Karpas-422 (cell line): ENCODE measurements at regions not wholly inside any gene's neighbourhood (a gene's known extent, or its start where the extent isn't known, plus 50 kb on each side); places are given as distances from the start of the nearest gene placed in this dataset.

ENCODE experiments used
- DNase-seq: peaks from one replicate; pipeline ENCODE4 v3.0.0-alpha.2; 2015
- H2AFZ ChIP-seq: fragments of 200-600 bp; sonication (generic); 2 replicates; pipeline ENCODE4 v1.6.1; 2014; ENCODE audit warnings: antibody characterized with exemption, low read length, mixed read lengths
- H3K27ac ChIP-seq: fragments of 200-600 bp; sonication (generic); 2 replicates; pipeline ENCODE4 v1.5.1; 2014; ENCODE audit warnings: mild to moderate bottlenecking, low read length, moderate library complexity
- H3K27me3 ChIP-seq: fragments of 200-600 bp; sonication (generic); 2 replicates; pipeline ENCODE4 v1.6.1; 2014; ENCODE audit warnings: low read length, mixed read lengths
- H3K36me3 ChIP-seq: fragments of 200-600 bp; sonication (generic); 2 replicates; pipeline ENCODE4 v1.6.1; 2014; ENCODE audit warnings: low read length, mixed read lengths; ENCODE audit not compliant: insufficient read depth
- H3K4me1 ChIP-seq: fragments of 200-600 bp; sonication (generic); 2 replicates; pipeline ENCODE4 v1.6.1; 2014; ENCODE audit warnings: mild to moderate bottlenecking, low read length, mixed read lengths
- H3K4me2 ChIP-seq: fragments of 200-600 bp; sonication (generic); 2 replicates; pipeline ENCODE4 v1.6.1; 2014; ENCODE audit warnings: low read length, low read depth, mild to moderate bottlenecking; ENCODE audit not compliant: poor library complexity, severe bottlenecking
- H3K4me3 ChIP-seq: fragments of 200-600 bp; sonication (generic); 2 replicates; pipeline ENCODE4 v1.5.1; 2014; ENCODE audit warnings: mild to moderate bottlenecking, antibody characterized with exemption, low read length, mixed read lengths
- H3K79me2 ChIP-seq: fragments of 200-600 bp; sonication (generic); 2 replicates; pipeline ENCODE4 v1.6.1; 2014; ENCODE audit warnings: mild to moderate bottlenecking, low read length, mixed read lengths
- H3K9ac ChIP-seq: fragments of 200-600 bp; sonication (generic); 2 replicates; pipeline ENCODE4 v1.6.0; 2014; ENCODE audit warnings: low read length
- H3K9me2 ChIP-seq: fragments of 200-600 bp; sonication (generic), shearing (Covaris generic); replicated peaks from 2 replicates; pipeline ENCODE4 v1.6.0; 2014; ENCODE audit warnings: mild to moderate bottlenecking, low read length, moderate library complexity; ENCODE audit not compliant: insufficient read depth
- H3K9me3 ChIP-seq: fragments of 300-700, 200-600 bp; sonication (generic); 2 replicates; pipeline ENCODE4 v1.6.1; 2014; ENCODE audit warnings: low read length, mixed read lengths
- H4K20me1 ChIP-seq: fragments of 200-600 bp; sonication (generic); 2 replicates; pipeline ENCODE4 v1.6.1; 2014; ENCODE audit warnings: mild to moderate bottlenecking, antibody characterized with exemption, low read length, low read depth; ENCODE audit not compliant: insufficient read depth

- peaks cover 9% of the 10 kb centered on the region; the same call in 1 of the 2 replicates for H3K9me3 ChIP-seq
- no peak overlapping the region for H2AFZ ChIP-seq
- no peak overlapping the region for H3K9ac ChIP-seq
- H3K27ac ChIP-seq, result no peak overlapping the region
- no peaks in the 10 kb centered on the region; the same call in 1 of the 2 replicates for H3K9me2 ChIP-seq
- H3K4me2 ChIP-seq, result no peak overlapping the region
- no peaks in the 10 kb centered on the region for H3K79me2 ChIP-seq
- no peaks in the 10 kb centered on the region for H3K36me3 ChIP-seq
- H3K4me1 ChIP-seq, result no peaks in the 10 kb centered on the region
- H3K4me3 ChIP-seq, result no peak overlapping the region
- DNase-seq, result no peak
- H4K20me1 ChIP-seq, result no peaks in the 10 kb centered on the region
- H3K27me3 ChIP-seq, result no peaks in the 10 kb centered on the region
These were observed 1146.5 kb downstream of the ROBO2 start for GRCh38 chr3:78186404-78186803.

GRCh38 chr3:78201091-78201490, 1161.2 kb downstream of the ROBO2 start:
- Histone ChIP-seq H4K20me1 (no peaks in the 10 kb centered on the region), H3K27ac (no peak overlapping the region), H3K4me2 (no peak overlapping the region), H3K79me2 (no peaks in the 10 kb centered on the region), H3K9me2 (no peaks in the 10 kb centered on the region), H3K9ac (no peak overlapping the region), H3K27me3 (no peaks in the 10 kb centered on the region), H3K36me3 (no peaks in the 10 kb centered on the region), H3K9me3 (no peaks in the 10 kb centered on the region), H2AFZ (0 out of 2 replicates have a peak overlapping the region, but pooled peaks have one; percentile 31), H3K4me1 (peaks cover 11% of the 10 kb centered on the region), H3K4me3 (no peak overlapping the region)
- DNase-seq, result no peak

- Histone ChIP-seq H3K9me2 (no peaks in the 10 kb centered on the region), H3K9me3 (no peaks in the 10 kb centered on the region), H3K4me1 (peaks cover 11% of the 10 kb centered on the region), H3K9ac (no peak overlapping the region), H3K79me2 (no peaks in the 10 kb centered on the region), H2AFZ (peak overlapping the region; percentile 26; the same call in 1 of the 2 replicates), H3K4me3 (no peak overlapping the region), H4K20me1 (no peaks in the 10 kb centered on the region), H3K27ac (no peak overlapping the region), H3K36me3 (no peaks in the 10 kb centered on the region), H3K4me2 (peak overlapping the region; percentile 17), H3K27me3 (no peaks in the 10 kb centered on the region)
- DNase-seq, result no peak
These were observed 1165.1 kb downstream of the ROBO2 start for GRCh38 chr3:78204977-78205376.

- H4K20me1 ChIP-seq, result no peaks in the 10 kb centered on the region
- no peak overlapping the region for H3K27ac ChIP-seq
- no peaks in the 10 kb centered on the region for H3K27me3 ChIP-seq
- no peak for DNase-seq
- H3K36me3 ChIP-seq, result no peaks in the 10 kb centered on the region
- H3K4me1 ChIP-seq, result no peaks in the 10 kb centered on the region
- no peak overlapping the region for H3K4me2 ChIP-seq
- no peaks in the 10 kb centered on the region for H3K79me2 ChIP-seq
- no peaks in the 10 kb centered on the region for H3K9me2 ChIP-seq
- no peak overlapping the region for H2AFZ ChIP-seq
- H3K4me3 ChIP-seq, result no peak overlapping the region
- H3K9ac ChIP-seq, result no peak overlapping the region
- H3K9me3 ChIP-seq, result no peaks in the 10 kb centered on the region
These were observed 1181.4 kb downstream of the ROBO2 start for GRCh38 chr3:78221300-78221699.

GRCh38 chr3:78221796-78222195, 1181.9 kb downstream of the ROBO2 start:
- no peak overlapping the region for H3K4me3 ChIP-seq
- H3K9me2 ChIP-seq, result no peaks in the 10 kb centered on the region
- H4K20me1 ChIP-seq, result no peaks in the 10 kb centered on the region
- DNase-seq, result no peak
- H3K9me3 ChIP-seq, result no peaks in the 10 kb centered on the region
- no peak overlapping the region for H3K27ac ChIP-seq
- H2AFZ ChIP-seq, result no peak overlapping the region
- no peaks in the 10 kb centered on the region for H3K79me2 ChIP-seq
- no peaks in the 10 kb centered on the region for H3K4me1 ChIP-seq
- no peaks in the 10 kb centered on the region for H3K36me3 ChIP-seq
- no peaks in the 10 kb centered on the region for H3K27me3 ChIP-seq
- no peak overlapping the region for H3K4me2 ChIP-seq
- H3K9ac ChIP-seq, result no peak overlapping the region

GRCh38 chr3:78235841-78236240, 1195.9 kb downstream of the ROBO2 start:
- no peak for DNase-seq
- H3K4me1 ChIP-seq, result no peaks in the 10 kb centered on the region
- no peak overlapping the region for H3K4me3 ChIP-seq
- no peaks in the 10 kb centered on the region for H4K20me1 ChIP-seq
- H3K9me3 ChIP-seq, result no peaks in the 10 kb centered on the region
- H3K36me3 ChIP-seq, result no peaks in the 10 kb centered on the region
- no peak overlapping the region for H3K27ac ChIP-seq
- no peaks in the 10 kb centered on the region for H3K27me3 ChIP-seq
- no peaks in the 10 kb centered on the region for H3K9me2 ChIP-seq
- H2AFZ ChIP-seq, result 0 out of 2 replicates have a peak overlapping the region, but pooled peaks have one; percentile 9
- H3K4me2 ChIP-seq, result no peak overlapping the region
- H3K9ac ChIP-seq, result no peak overlapping the region
- H3K79me2 ChIP-seq, result no peaks in the 10 kb centered on the region

GRCh38 chr3:78238811-78239210, 1198.9 kb downstream of the ROBO2 start:
- no peak overlapping the region for H3K4me2 ChIP-seq
- DNase-seq, result no peak
- H3K4me3 ChIP-seq, result no peak overlapping the region
- H3K27me3 ChIP-seq, result no peaks in the 10 kb centered on the region
- H2AFZ ChIP-seq, result no peak overlapping the region
- no peak overlapping the region for H3K9ac ChIP-seq
- H3K79me2 ChIP-seq, result no peaks in the 10 kb centered on the region
- H3K4me1 ChIP-seq, result no peaks in the 10 kb centered on the region
- no peaks in the 10 kb centered on the region for H3K9me2 ChIP-seq
- no peaks in the 10 kb centered on the region for H3K9me3 ChIP-seq
- H4K20me1 ChIP-seq, result no peaks in the 10 kb centered on the region
- no peaks in the 10 kb centered on the region; the same call in 1 of the 2 replicates for H3K36me3 ChIP-seq
- H3K27ac ChIP-seq, result no peak overlapping the region

GRCh38 chr3:78242724-78243123, 1202.8 kb downstream of the ROBO2 start:
- no peaks in the 10 kb centered on the region; the same call in 1 of the 2 replicates for H3K36me3 ChIP-seq
- no peak overlapping the region for H3K4me3 ChIP-seq
- H2AFZ ChIP-seq, result no peak overlapping the region
- no peak overlapping the region for H3K4me2 ChIP-seq
- H4K20me1 ChIP-seq, result no peaks in the 10 kb centered on the region
- H3K9me3 ChIP-seq, result peaks cover 8% of the 10 kb centered on the region
- no peak for DNase-seq
- no peak overlapping the region for H3K27ac ChIP-seq
- H3K27me3 ChIP-seq, result no peaks in the 10 kb centered on the region
- H3K9me2 ChIP-seq, result no peaks in the 10 kb centered on the region
- H3K4me1 ChIP-seq, result no peaks in the 10 kb centered on the region
- H3K9ac ChIP-seq, result no peak overlapping the region
- no peaks in the 10 kb centered on the region for H3K79me2 ChIP-seq

- no peak overlapping the region for H3K4me3 ChIP-seq
- DNase-seq, result no peak
- no peak overlapping the region for H3K4me2 ChIP-seq
- no peaks in the 10 kb centered on the region for H3K27me3 ChIP-seq
- H2AFZ ChIP-seq, result no peak overlapping the region
- H4K20me1 ChIP-seq, result no peaks in the 10 kb centered on the region
- H3K9me3 ChIP-seq, result peaks cover 8% of the 10 kb centered on the region
- H3K9ac ChIP-seq, result no peak overlapping the region
- H3K4me1 ChIP-seq, result no peaks in the 10 kb centered on the region
- H3K79me2 ChIP-seq, result no peaks in the 10 kb centered on the region
- H3K9me2 ChIP-seq, result no peaks in the 10 kb centered on the region
- H3K27ac ChIP-seq, result no peak overlapping the region
- H3K36me3 ChIP-seq, result no peaks in the 10 kb centered on the region; the same call in 1 of the 2 replicates
These were observed 1204.2 kb downstream of the ROBO2 start for GRCh38 chr3:78244136-78244535.
